ENCODE measurements at regions not wholly inside any gene's neighbourhood (a gene's known extent, or its start where the extent isn't known, plus 50 kb on each side); places are given as distances from the start of the nearest gene placed in this dataset.

DNA sequence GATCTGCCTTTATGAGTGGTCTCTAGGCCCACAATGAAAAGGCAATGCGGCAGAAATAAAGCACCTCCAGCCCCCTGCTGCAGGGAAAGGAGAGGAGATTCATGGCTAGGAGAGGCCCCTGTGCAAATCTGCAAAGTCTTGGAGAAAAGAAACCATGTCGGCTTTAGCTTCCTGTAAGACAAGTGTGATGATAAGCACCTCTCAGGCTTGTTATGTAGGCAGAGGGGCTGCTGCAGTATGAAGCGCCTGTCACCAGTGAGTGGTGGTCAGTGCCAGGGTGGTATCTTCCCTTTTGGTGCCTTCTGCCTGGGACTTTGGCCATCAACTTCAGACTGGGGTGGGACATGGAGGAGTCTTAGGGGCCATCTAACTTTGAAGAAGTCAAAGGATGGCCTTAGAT lies 59.2 kb upstream of the ARHGEF3 start:
- Histone ChIP-seq H3K27me3 (replicated peaks; ENCODE audit: insufficient read depth) (no peaks in the 10 kb centered on the region), H3K4me1 (ENCODE audit: insufficient read depth) (peaks cover 12% of the 10 kb centered on the region), H4K20me1 (ENCODE audit: insufficient read depth) (no peaks in the 10 kb centered on the region), H3K27ac (no peak overlapping the region), H3K4me2 (ENCODE audit: unreplicated experiment) (no peak overlapping the region), H3K9me3 (ENCODE audit: low read depth) (no peaks in the 10 kb centered on the region), H3K9me2 (ENCODE audit: insufficient read depth) (no peaks in the 10 kb centered on the region), H3F3A (ENCODE audit: insufficient read depth) (no peaks in the 10 kb centered on the region), H3K4me3 (no peak overlapping the region), H3K9ac (no peak overlapping the region), H2AFZ (no peak overlapping the region), H3K79me2 (ENCODE audit: insufficient read depth) (no peaks in the 10 kb centered on the region), H3K36me3 (ENCODE audit: low read depth) (no peaks in the 10 kb centered on the region)
- TF ChIP-seq EZH2phosphoT487 (IDR thresholded peaks at IDR 0.05; ENCODE audit: insufficient read depth, low read depth) = no peak
- TF ChIP-seq EZH2 (IDR thresholded peaks at IDR 0.05; ENCODE audit: insufficient read depth, poor library complexity, severe bottlenecking) = no peak
- in situ Hi-C loops (cut with MboI) = no loop called here
- WGBS, 2 experiments (ENCODE audit: low coverage in 1 of 2, low lambda C conversion rate in 2 of 2, missing lambda C conversion rate in 2 of 2) = 97 to 98% methylated on average over 3 of the region's 3 CpGs
- DNase-seq = no peak

DNA sequence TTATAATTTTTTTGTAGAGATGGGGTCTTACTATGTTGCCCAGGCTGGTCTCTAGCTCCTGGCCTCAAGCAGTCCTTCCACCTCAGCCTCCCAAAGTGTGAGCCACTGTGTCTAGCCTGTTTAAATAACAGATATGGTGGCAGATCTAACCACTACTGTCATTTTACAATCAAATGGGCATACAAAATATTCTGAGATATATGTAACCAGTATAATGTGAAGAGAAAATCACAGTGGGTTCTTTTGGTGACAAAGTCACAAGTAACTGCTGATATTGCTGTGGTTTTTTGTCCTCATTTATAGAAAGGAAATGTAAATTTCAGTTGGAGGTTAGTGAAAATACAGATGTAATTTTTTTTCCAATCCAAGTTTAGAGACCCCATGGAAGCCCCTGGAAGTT lies 58.6 kb upstream of the ARHGEF3 start:
- DNase-seq = no peak
- Histone ChIP-seq H3F3A (ENCODE audit: insufficient read depth) (no peaks in the 10 kb centered on the region), H3K36me3 (ENCODE audit: low read depth) (no peaks in the 10 kb centered on the region), H3K27me3 (replicated peaks; ENCODE audit: insufficient read depth) (no peaks in the 10 kb centered on the region), H3K27ac (no peak overlapping the region), H3K79me2 (ENCODE audit: insufficient read depth) (no peaks in the 10 kb centered on the region), H3K4me3 (no peak overlapping the region), H3K4me2 (ENCODE audit: unreplicated experiment) (no peak overlapping the region), H2AFZ (no peak overlapping the region), H4K20me1 (ENCODE audit: insufficient read depth) (no peaks in the 10 kb centered on the region), H3K4me1 (ENCODE audit: insufficient read depth) (peaks cover 12% of the 10 kb centered on the region), H3K9me3 (ENCODE audit: low read depth) (no peaks in the 10 kb centered on the region), H3K9ac (no peak overlapping the region), H3K9me2 (ENCODE audit: insufficient read depth) (no peaks in the 10 kb centered on the region)
- no peak for TF ChIP-seq EZH2phosphoT487 (IDR thresholded peaks at IDR 0.05; ENCODE audit: insufficient read depth, low read depth)
- no peak for TF ChIP-seq EZH2 (IDR thresholded peaks at IDR 0.05; ENCODE audit: insufficient read depth, poor library complexity, severe bottlenecking)
- in situ Hi-C loops (cut with MboI) = no loop called here

DNA sequence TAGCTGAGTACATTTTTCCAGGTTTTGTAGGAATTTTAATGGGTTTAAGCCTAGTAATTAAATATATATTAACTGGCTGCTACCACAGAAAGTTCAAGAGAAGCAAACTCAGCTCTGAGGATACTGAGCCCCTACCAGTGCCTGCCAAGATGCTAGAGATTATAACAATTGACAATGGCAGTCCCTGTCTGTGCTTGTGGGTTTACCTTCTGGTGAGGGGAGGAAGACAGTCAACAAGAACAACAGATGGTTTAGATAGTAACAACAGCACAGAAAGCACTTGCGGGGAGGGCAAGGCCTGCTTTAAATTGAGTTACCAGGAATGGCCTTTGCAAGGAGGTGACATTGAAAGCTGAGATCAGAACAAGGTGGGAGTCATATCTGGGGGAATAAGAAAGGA lies 56.6 kb upstream of the ARHGEF3 start:
- in situ Hi-C loops (cut with MboI) = no loop called here
- H4K20me1 ChIP-seq (ENCODE audit: insufficient read depth) = no peaks in the 10 kb centered on the region
- H3K9me3 ChIP-seq (ENCODE audit: low read depth) = no peaks in the 10 kb centered on the region
- H3K4me3 ChIP-seq = no peak overlapping the region
- peaks cover 12% of the 10 kb centered on the region for H3K4me1 ChIP-seq (ENCODE audit: insufficient read depth)
- H3F3A ChIP-seq (ENCODE audit: insufficient read depth) = no peaks in the 10 kb centered on the region
- H3K9me2 ChIP-seq (ENCODE audit: insufficient read depth) = no peaks in the 10 kb centered on the region
- H3K9ac ChIP-seq = no peak overlapping the region
- no peak overlapping the region for H3K4me2 ChIP-seq (ENCODE audit: unreplicated experiment)
- H2AFZ ChIP-seq = no peak overlapping the region
- H3K27me3 ChIP-seq (replicated peaks; ENCODE audit: insufficient read depth) = no peaks in the 10 kb centered on the region
- H3K27ac ChIP-seq = no peak overlapping the region
- H3K36me3 ChIP-seq (ENCODE audit: low read depth) = no peaks in the 10 kb centered on the region
- H3K79me2 ChIP-seq (ENCODE audit: insufficient read depth) = no peaks in the 10 kb centered on the region
- no peak for TF ChIP-seq EZH2phosphoT487 (IDR thresholded peaks at IDR 0.05; ENCODE audit: insufficient read depth, low read depth)
- 92 to 93% methylated on average over 1 of the region's 1 CpG for WGBS, 2 experiments (ENCODE audit: low coverage in 1 of 2, low lambda C conversion rate in 2 of 2, missing lambda C conversion rate in 2 of 2)
- DNase-seq = no peak

DNA sequence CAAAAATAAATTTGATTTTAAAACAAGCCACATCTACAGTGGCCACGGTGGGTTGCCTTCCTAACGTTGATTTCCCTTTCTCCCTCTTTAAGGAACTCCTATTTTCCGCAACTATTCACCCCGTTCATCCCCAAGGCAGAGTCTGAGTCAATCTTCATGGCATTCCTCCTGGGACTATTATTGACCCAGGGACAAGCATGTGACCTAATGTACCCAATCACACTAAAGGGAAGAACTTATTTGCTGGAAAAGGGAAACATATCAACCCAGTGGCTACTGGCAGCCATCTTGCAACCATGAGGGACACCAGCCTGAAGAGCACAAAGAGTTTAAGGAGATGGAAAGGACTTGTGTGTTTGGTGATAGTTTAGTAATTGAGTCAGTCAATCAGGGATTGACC lies 55.4 kb upstream of the ARHGEF3 start:
- Histone ChIP-seq H3K27ac (no peak overlapping the region), H3K27me3 (replicated peaks; ENCODE audit: insufficient read depth) (no peaks in the 10 kb centered on the region), H3K36me3 (ENCODE audit: low read depth) (no peaks in the 10 kb centered on the region), H3K4me2 (ENCODE audit: unreplicated experiment) (no peak overlapping the region), H3F3A (ENCODE audit: insufficient read depth) (peaks cover 4% of the 10 kb centered on the region; the same call in 1 of the 2 replicates), H3K4me1 (ENCODE audit: insufficient read depth) (peaks cover 11% of the 10 kb centered on the region), H3K9me3 (ENCODE audit: low read depth) (no peaks in the 10 kb centered on the region), H2AFZ (no peak overlapping the region), H3K4me3 (no peak overlapping the region), H3K9me2 (ENCODE audit: insufficient read depth) (no peaks in the 10 kb centered on the region), H3K9ac (no peak overlapping the region), H3K79me2 (ENCODE audit: insufficient read depth) (no peaks in the 10 kb centered on the region), H4K20me1 (ENCODE audit: insufficient read depth) (no peaks in the 10 kb centered on the region)
- in situ Hi-C loops (cut with MboI) = no loop called here
- TF ChIP-seq EZH2 (IDR thresholded peaks at IDR 0.05; ENCODE audit: insufficient read depth, poor library complexity, severe bottlenecking) = no peak
- no peak for DNase-seq
- 90 to 98% methylated on average over 4 of the region's 4 CpGs for WGBS, 2 experiments (ENCODE audit: low coverage in 1 of 2, low lambda C conversion rate in 2 of 2, missing lambda C conversion rate in 2 of 2)

DNA sequence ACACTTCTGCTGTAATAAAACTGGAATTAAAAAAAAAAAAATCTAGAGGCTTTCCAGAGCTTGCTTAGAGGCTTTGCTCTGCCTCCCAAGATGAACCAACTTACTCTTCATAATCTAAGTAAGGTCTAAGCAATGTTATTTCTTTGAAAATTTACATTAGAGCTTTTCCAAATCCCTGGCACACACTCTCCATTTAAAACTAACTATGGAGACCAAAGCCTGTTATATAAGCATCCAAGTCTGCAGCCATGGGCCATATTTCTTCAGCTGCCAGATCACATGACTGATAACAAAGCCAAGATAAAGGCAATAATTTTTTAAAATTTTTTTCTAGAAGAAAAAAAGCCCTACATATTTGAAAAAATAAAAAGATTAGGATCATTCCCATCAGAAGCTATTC lies 55.0 kb upstream of the ARHGEF3 start:
- Histone ChIP-seq H3K36me3 (ENCODE audit: low read depth) (no peaks in the 10 kb centered on the region), H3K27ac (no peak overlapping the region), H3F3A (ENCODE audit: insufficient read depth) (peaks cover 4% of the 10 kb centered on the region; the same call in 1 of the 2 replicates), H3K9ac (no peak overlapping the region), H3K4me1 (ENCODE audit: insufficient read depth) (peaks cover 12% of the 10 kb centered on the region), H4K20me1 (ENCODE audit: insufficient read depth) (no peaks in the 10 kb centered on the region), H3K4me3 (no peak overlapping the region), H3K27me3 (replicated peaks; ENCODE audit: insufficient read depth) (no peaks in the 10 kb centered on the region), H3K79me2 (ENCODE audit: insufficient read depth) (no peaks in the 10 kb centered on the region), H3K9me2 (ENCODE audit: insufficient read depth) (no peaks in the 10 kb centered on the region), H2AFZ (no peak overlapping the region), H3K9me3 (ENCODE audit: low read depth) (no peaks in the 10 kb centered on the region), H3K4me2 (ENCODE audit: unreplicated experiment) (no peak overlapping the region)
- in situ Hi-C loops (cut with MboI) = no loop called here
- no peak for TF ChIP-seq EZH2 (IDR thresholded peaks at IDR 0.05; ENCODE audit: insufficient read depth, poor library complexity, severe bottlenecking)
- no peak for TF ChIP-seq EZH2phosphoT487 (IDR thresholded peaks at IDR 0.05; ENCODE audit: insufficient read depth, low read depth)
- DNase-seq = no peak
